ENCODE measurements at regions not wholly inside any gene's neighbourhood (a gene's known extent, or its start where the extent isn't known, plus 50 kb on each side); places are given as distances from the start of the nearest gene placed in this dataset.

GRCh38 chr4:107210450-107211239 is 174.5 kb upstream of the DKK2 start:
- TF ChIP-seq CTCF (IDR thresholded peaks at IDR 0.05; ENCODE audit: poor library complexity, severe bottlenecking) = no peak
- TF ChIP-seq EZH2 (IDR thresholded peaks at IDR 0.05; ENCODE audit: borderline replicate concordance, insufficient read depth, low read length, poor library complexity, severe bottlenecking) = no peak
- no peak for TF ChIP-seq RAD21 (conservative IDR thresholded peaks at IDR 0.05)

Measured in neural cell (in vitro differentiated cells).